Tibial nerve (tissue), 3 donors: ENCODE measurements at regions not wholly inside any gene's neighbourhood (a gene's known extent, or its start where the extent isn't known, plus 50 kb on each side); places are given as distances from the start of the nearest gene placed in this dataset.

Source experiments
- POLR2A ChIP-seq, 2 donors: fragments of 450-650 bp; IDR thresholded peaks; one replicate each; pipeline ENCODE4 v1.6.1; 2017; ENCODE audit warnings: antibody characterized with exemption in 2 of 2, mild to moderate bottlenecking in 2 of 2, moderate library complexity in 2 of 2
- TF ChIP-seq, protein P1 (sequence below), 5 experiments: fragments of 200-600 bp in 3 of 5; fragments of 450-650 bp in 2 of 5; sonication (generic) in 3 of 5; IDR thresholded peaks; one replicate each; pipeline ENCODE4 v1.5.1; 2016 to 2019; ENCODE audit warnings: antibody characterized with exemption in 5 of 5, mild to moderate bottlenecking in 3 of 5, moderate library complexity in 2 of 5

DNA sequence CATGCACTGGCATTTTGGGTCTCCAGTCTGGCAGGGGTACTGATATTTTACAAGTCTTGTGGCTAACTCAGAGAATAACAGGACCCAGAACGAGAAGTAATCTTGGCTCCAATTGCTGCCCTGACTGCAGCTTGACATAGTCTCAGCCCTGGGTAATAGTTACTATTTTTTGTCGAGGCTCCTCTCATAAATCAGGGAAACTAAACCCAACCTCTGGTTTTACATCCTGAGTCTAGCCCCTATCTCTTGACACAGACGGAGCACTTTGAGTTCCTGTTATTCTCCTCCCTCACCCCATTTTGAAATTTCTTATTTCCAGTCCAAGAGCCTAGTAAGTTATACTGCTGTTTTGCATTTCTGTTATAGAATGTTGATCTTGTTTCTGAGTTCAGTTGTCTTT is 276.1 kb upstream of the GOLIM4 start:
- TF ChIP-seq POLR2A (IDR thresholded peaks at IDR 0.05) = no peak
- TF ChIP-seq, protein P1, sequence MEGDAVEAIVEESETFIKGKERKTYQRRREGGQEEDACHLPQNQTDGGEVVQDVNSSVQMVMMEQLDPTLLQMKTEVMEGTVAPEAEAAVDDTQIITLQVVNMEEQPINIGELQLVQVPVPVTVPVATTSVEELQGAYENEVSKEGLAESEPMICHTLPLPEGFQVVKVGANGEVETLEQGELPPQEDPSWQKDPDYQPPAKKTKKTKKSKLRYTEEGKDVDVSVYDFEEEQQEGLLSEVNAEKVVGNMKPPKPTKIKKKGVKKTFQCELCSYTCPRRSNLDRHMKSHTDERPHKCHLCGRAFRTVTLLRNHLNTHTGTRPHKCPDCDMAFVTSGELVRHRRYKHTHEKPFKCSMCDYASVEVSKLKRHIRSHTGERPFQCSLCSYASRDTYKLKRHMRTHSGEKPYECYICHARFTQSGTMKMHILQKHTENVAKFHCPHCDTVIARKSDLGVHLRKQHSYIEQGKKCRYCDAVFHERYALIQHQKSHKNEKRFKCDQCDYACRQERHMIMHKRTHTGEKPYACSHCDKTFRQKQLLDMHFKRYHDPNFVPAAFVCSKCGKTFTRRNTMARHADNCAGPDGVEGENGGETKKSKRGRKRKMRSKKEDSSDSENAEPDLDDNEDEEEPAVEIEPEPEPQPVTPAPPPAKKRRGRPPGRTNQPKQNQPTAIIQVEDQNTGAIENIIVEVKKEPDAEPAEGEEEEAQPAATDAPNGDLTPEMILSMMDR (IDR thresholded peaks at IDR 0.05) = no peak
